ENCODE measurements at regions not wholly inside any gene's neighbourhood (a gene's known extent, or its start where the extent isn't known, plus 50 kb on each side); places are given as distances from the start of the nearest gene placed in this dataset.

DNA sequence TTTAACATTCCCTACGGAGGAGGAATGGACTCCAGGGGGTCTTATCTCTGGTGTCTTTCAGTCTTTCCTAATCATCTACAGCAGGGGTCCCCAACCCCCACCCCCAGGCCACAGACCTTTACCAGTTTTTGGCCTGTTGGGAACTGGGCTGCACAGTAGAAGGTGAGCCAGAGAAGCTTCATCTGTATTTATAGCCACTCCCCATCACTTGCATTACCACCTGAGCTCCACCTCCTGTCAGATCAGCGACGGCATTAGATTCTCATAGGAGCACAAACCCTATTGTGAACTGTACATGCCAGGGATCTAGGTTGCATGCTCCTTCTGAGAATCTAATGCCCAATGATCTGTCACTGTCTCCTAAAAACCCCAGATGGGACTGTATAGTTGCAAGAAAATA lies 120.0 kb upstream of the TMTC4 start:
- Mint-ChIP-seq H3K4me1 (peaks cover 9% of the 10 kb centered on the region), H3K4me3 (no peak overlapping the region), H3K9me3 (peaks cover 10% of the 10 kb centered on the region), H3K27ac (ENCODE audit: unreplicated experiment) (no peak overlapping the region), H3K27me3 (ENCODE audit: low read depth) (no peaks in the 10 kb centered on the region), H3K36me3 (ENCODE audit: low read depth) (peaks cover 11% of the 10 kb centered on the region)
- TF ChIP-seq, protein P1, sequence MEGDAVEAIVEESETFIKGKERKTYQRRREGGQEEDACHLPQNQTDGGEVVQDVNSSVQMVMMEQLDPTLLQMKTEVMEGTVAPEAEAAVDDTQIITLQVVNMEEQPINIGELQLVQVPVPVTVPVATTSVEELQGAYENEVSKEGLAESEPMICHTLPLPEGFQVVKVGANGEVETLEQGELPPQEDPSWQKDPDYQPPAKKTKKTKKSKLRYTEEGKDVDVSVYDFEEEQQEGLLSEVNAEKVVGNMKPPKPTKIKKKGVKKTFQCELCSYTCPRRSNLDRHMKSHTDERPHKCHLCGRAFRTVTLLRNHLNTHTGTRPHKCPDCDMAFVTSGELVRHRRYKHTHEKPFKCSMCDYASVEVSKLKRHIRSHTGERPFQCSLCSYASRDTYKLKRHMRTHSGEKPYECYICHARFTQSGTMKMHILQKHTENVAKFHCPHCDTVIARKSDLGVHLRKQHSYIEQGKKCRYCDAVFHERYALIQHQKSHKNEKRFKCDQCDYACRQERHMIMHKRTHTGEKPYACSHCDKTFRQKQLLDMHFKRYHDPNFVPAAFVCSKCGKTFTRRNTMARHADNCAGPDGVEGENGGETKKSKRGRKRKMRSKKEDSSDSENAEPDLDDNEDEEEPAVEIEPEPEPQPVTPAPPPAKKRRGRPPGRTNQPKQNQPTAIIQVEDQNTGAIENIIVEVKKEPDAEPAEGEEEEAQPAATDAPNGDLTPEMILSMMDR (conservative IDR thresholded peaks at IDR 0.05), result no peak
- no peak for DNase-seq (ENCODE audit: low read depth, low spot score)

DNA sequence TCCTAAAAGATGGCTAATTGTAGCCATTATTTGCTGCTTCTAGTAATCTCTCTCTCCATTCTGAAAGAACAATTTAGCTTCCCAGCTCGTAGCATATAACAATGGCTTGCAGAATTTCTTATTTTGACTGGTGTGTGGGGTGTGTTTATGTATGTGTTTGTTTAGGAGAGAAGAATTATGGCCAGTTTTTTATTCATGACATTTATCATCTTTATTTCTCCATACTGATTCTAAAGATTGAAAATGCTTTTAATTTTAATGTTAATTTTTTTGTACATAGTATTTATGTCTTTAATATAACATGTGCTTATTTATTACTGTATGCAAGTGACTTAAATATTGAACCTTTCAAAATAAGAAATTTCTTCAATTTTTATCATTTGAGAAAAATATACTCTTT lies 115.8 kb upstream of the TMTC4 start:
- Mint-ChIP-seq H3K9me3 (peaks cover 12% of the 10 kb centered on the region), H3K4me1 (peaks cover 16% of the 10 kb centered on the region), H3K4me3 (no peak overlapping the region), H3K27ac (ENCODE audit: unreplicated experiment) (no peak overlapping the region), H3K36me3 (ENCODE audit: low read depth) (peaks cover 10% of the 10 kb centered on the region), H3K27me3 (ENCODE audit: low read depth) (no peaks in the 10 kb centered on the region)
- TF ChIP-seq, protein P1 (conservative IDR thresholded peaks at IDR 0.05), result no peak
- DNase-seq (ENCODE audit: low read depth, low spot score), result no peak

DNA sequence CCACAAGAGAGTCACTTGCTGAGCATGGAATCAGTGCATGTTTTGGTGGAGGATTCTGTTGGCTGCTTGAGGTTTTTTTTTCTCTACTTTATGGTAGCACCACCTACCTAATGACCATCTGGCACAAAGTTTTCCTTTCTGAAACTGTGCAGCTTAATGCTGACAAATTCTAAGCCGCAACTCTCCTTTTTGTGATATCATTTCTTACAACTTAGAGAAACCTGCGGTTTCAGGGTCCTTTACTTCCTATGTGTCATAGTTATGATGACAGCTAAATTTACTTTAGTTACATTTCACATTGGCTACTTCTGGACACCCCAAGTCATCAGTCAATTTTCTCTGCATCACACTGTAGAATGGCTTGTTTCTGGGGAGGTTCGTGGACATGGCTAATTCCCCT lies 115.4 kb upstream of the TMTC4 start:
- Mint-ChIP-seq H3K9me3 (peaks cover 12% of the 10 kb centered on the region), H3K36me3 (ENCODE audit: low read depth) (peaks cover 9% of the 10 kb centered on the region), H3K4me1 (peaks cover 16% of the 10 kb centered on the region), H3K27me3 (ENCODE audit: low read depth) (no peaks in the 10 kb centered on the region), H3K27ac (ENCODE audit: unreplicated experiment) (peak overlapping the region; percentile 97), H3K4me3 (no peak overlapping the region)
- no peak for DNase-seq (ENCODE audit: low read depth, low spot score)
- TF ChIP-seq, protein P1 (conservative IDR thresholded peaks at IDR 0.05), result no peak

- TF ChIP-seq, protein P1 (conservative IDR thresholded peaks at IDR 0.05), result no peak
- H3K4me3 Mint-ChIP-seq, result no peak overlapping the region
- H3K36me3 Mint-ChIP-seq (ENCODE audit: low read depth), result peaks cover 6% of the 10 kb centered on the region
- no peaks in the 10 kb centered on the region for H3K27me3 Mint-ChIP-seq (ENCODE audit: low read depth)
- H3K9me3 Mint-ChIP-seq, result peaks cover 9% of the 10 kb centered on the region
- DNase-seq (ENCODE audit: low read depth, low spot score), result no peak
- H3K4me1 Mint-ChIP-seq, result peaks cover 16% of the 10 kb centered on the region
- H3K27ac Mint-ChIP-seq (ENCODE audit: unreplicated experiment), result peak overlapping the region; percentile 97
Measured at GRCh38 chr13:100789481-100789880, 114.9 kb upstream of the TMTC4 start.

DNA sequence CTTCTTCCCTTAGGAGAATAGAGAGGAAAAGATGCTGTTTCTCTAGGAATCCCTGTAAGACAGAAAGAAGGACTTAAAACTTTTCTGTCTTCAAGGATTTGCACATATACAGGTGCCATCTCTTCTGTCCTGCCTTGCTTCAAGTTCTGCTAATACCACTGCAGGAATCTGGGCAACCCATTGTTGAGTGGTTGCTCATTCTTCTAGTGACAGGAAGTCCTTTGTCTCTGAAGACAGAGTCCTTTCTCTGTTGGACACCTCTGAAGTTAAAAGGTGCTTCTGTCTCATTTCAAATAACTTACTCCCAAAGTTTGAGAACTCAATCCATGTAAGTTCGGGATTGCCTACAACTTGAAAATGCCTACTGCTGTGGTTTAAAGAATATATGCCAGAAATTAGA lies 114.4 kb upstream of the TMTC4 start:
- Mint-ChIP-seq H3K27ac (ENCODE audit: unreplicated experiment) (peak overlapping the region; percentile 97), H3K4me1 (peaks cover 16% of the 10 kb centered on the region), H3K36me3 (ENCODE audit: low read depth) (peaks cover 6% of the 10 kb centered on the region)

More for the DNA sequence above, 114.4 kb upstream of the TMTC4 start:
- Mint-ChIP-seq H3K4me3 (no peak overlapping the region), H3K9me3 (peaks cover 9% of the 10 kb centered on the region), H3K27me3 (ENCODE audit: low read depth) (no peaks in the 10 kb centered on the region)
- DNase-seq (ENCODE audit: low read depth, low spot score), result no peak
- TF ChIP-seq, protein P1 (conservative IDR thresholded peaks at IDR 0.05), result no peak

Data from neural crest cell (in vitro differentiated cells).